Heart right ventricle (tissue), 16 donors: ENCODE measurements at regions not wholly inside any gene's neighbourhood (a gene's known extent, or its start where the extent isn't known, plus 50 kb on each side); places are given as distances from the start of the nearest gene placed in this dataset.

Experiments used
- ATAC-seq, 8 donors: fragments of 200-7000 bp; cut with Tn5 transposase; one replicate each; pipeline ENCODE4 v1.9.1; 2020; ENCODE audit warnings: mild to moderate bottlenecking in 8 of 8, moderate library complexity in 8 of 8, moderate number of reproducible peaks in 1 of 8
- DNase-seq, 2 donors: peaks; one replicate each; pipeline ENCODE4 v3.0.0-alpha.2; 2020
- H3K27ac ChIP-seq, 10 donors: fragments of 200-600 bp; sonication (generic) in 2 of 10; one replicate each; pipeline versions ENCODE4 v1.5.0 to v1.8.0; 2020 to 2022; ENCODE audit warnings: mild to moderate bottlenecking in 3 of 10
- H3K27me3 ChIP-seq, 7 donors: fragments of 200-600 bp; one replicate each; pipeline ENCODE4 v1.8.0; 2021 to 2022; ENCODE audit warnings: mild to moderate bottlenecking in 2 of 7
- H3K36me3 ChIP-seq, 9 donors: fragments of 200-600 bp; sonication (generic) in 1 of 9; one replicate each; pipeline versions ENCODE4 v1.5.0 to v1.8.0; 2020 to 2022; ENCODE audit warnings: mild to moderate bottlenecking in 2 of 9
- H3K4me1 ChIP-seq, 9 donors: fragments of 200-600 bp; sonication (generic) in 1 of 9; one replicate each; pipeline versions ENCODE4 v1.5.0 to v1.8.0; 2020 to 2022; ENCODE audit warnings: mild to moderate bottlenecking in 4 of 9
- H3K4me3 ChIP-seq, 10 donors: fragments of 200-600 bp; sonication (generic) in 2 of 10; one replicate each; pipeline versions ENCODE4 v1.5.0 to v1.8.0; 2020 to 2022; ENCODE audit warnings: mild to moderate bottlenecking in 7 of 10, moderate library complexity in 2 of 10
- H3K9me3 ChIP-seq, 11 donors: fragments of 200-600 bp in 10 of 11; sonication (generic) in 2 of 11; one replicate each; pipeline versions ENCODE4 v1.5.0 to v1.8.0; 2013 to 2022; ENCODE audit warnings: mild to moderate bottlenecking in 2 of 11, control low read depth in 1 of 11, moderate library complexity in 1 of 11
- CTCF ChIP-seq, 9 donors: fragments of 200-600 bp; sonication (generic) in 2 of 9; IDR thresholded peaks; one replicate each; pipeline versions ENCODE4 v1.5.0 to v1.8.0; 2021 to 2022; ENCODE audit warnings: antibody characterized with exemption in 9 of 9, mild to moderate bottlenecking in 5 of 9, moderate library complexity in 1 of 9
- WGBS, 2 donors: extraction: QIAGEN DNeasy Blood & Tissue Kit; methylation state at CpG; one replicate each; pipeline ENCODE4 v1.1.7; 2013; ENCODE audit warnings: inconsistent platforms in 1 of 2; 5-methylcytosine and 5-hydroxymethylcytosine counted together
- intact Hi-C, 10 donors: fragments of 100-400 bp; cut with DNase I; formaldehyde crosslinking; loops; one replicate each; pipeline versions ENCODE4 v1.11.1 to v1.14.2; 2022
- donor health status: Arrhythmogenic right ventricular cardiomyopathy.
- donor health status: ischemic (EF 13 %, LVEDD 7.1; RV severe dilation, severe dysfunction).
- donor health status: healthy with polysubstance abuse.
- donor health status: DM: no; HTN: yes; CAD: no.
- donor health status: DM: no; HTN: no; CAD: no.
- donor health status: ischemic (EF 25% LVEDD 6.9; RV normal size, moderate dysfunction).
- donor health status: ischemic (EF 25% LVEDD 5.7; RV mildly dilated, moderate dysfunction).
- donor health status: healthy.
- donor health status: DM: yes; HTN: yes; CAD: no.
- donor health status: Ischemic cardiomyopathy.
- donor health status: ischemic (EF 35%, LVEDD 5.7; RV mildly dilated, moderate dysfunction).
- donor health status: nonischemic (EF 11% LVEDD 7.7; RV severe dilation, severe dysfunction).
- donor health status: DM: yes; HTN: yes; CAD: no.
- donor health status: PGD.
- donor health status: ischemic (EF 29% LVEDD 5.4; RV normal size, mild dysfunction).
- donor health status: nonischemic (EF 23%, LVEDD 6.1; RV moderate dilation, normal function).

DNA sequence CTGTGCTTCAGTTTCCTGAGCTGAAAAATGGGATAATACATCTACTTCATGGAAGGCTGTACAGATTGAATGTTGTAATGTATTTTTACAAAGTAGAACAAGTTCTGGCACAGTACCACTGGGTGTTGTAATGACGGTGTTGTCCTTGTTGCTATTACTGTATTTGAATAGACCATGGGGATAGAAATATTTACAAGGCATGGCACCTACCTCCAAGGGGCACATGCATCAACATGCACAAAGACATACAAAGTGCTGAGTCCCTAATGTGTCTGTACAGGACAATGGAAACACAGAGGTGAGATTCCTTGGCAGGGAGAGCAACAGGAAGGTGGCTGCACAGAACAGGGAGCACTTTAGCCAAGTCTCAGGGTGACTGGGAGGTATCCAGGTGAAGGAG, 930.6 kb upstream of the TMEM132C start:
- intact Hi-C loops, result no loop called here

DNA sequence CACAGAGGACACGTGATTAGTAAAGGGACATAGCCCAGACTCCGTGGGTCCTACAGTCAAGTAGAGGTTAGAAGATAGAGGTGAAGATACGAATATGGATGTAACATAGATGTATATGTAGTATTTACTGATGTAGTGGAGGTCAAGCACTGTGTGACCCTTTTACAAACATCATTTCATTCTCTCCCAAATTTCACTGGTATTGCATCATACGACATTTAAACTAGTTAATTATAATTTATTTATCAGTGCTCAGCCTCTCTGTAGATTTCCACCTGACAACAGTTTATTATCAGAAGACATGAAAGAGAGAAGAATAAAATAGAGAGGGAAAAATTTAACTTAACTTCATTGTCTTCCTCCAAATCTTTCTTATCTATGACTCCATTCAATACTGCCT, 927.9 kb upstream of the TMEM132C start:
- 67 to 72% methylated on average over 4 of the region's 4 CpGs for WGBS, 2 donors
- Histone ChIP-seq H3K4me1 (no peaks in the 10 kb centered on the region), H3K36me3 (no peaks in the 10 kb centered on the region), H3K27ac (no peak overlapping the region), H3K27me3 (peaks cover 0 to 7% (median 0%) of the 10 kb centered on the region in 7 donors), H3K9me3 (peaks cover 0 to 4% (median 0%) of the 10 kb centered on the region in 11 donors), H3K4me3 (no peak overlapping the region)
- DNase-seq (no peak), ATAC-seq (no peak)
- no peak for TF ChIP-seq CTCF (IDR thresholded peaks at IDR 0.05)
- intact Hi-C loops, result no loop called here

More for the DNA sequence above, 930.6 kb upstream of the TMEM132C start:
- peaks cover 0 to 6% (median 0%) of the 10 kb centered on the region in 7 donors for H3K27me3 ChIP-seq
- DNase-seq (no peak), ATAC-seq (no peak)
- H3K9me3 ChIP-seq, result peaks cover 0 to 4% (median 0%) of the 10 kb centered on the region in 11 donors
- H3K4me3 ChIP-seq, result no peak overlapping the region
- TF ChIP-seq CTCF (IDR thresholded peaks at IDR 0.05), result no peak
- no peaks in the 10 kb centered on the region for H3K4me1 ChIP-seq
- no peaks in the 10 kb centered on the region for H3K36me3 ChIP-seq
- no peak overlapping the region for H3K27ac ChIP-seq
- 80 to 82% methylated on average over 1 of the region's 1 CpG for WGBS, 2 donors

GRCh38 chr12:127340381-127340780, 926.6 kb upstream of the TMEM132C start:
- intact Hi-C loops, result no loop called here
- WGBS, 2 donors, result 82% methylated on average over 6 of the region's 6 CpGs
- peaks cover 0 to 12% (median 0%) of the 10 kb centered on the region in 7 donors for H3K27me3 ChIP-seq
- DNase-seq (no peak), ATAC-seq (no peak)
- no peak for TF ChIP-seq CTCF (IDR thresholded peaks at IDR 0.05)
- peaks cover 0 to 2% (median 0%) of the 10 kb centered on the region in 11 donors for H3K9me3 ChIP-seq
- no peaks in the 10 kb centered on the region for H3K4me1 ChIP-seq
- H3K27ac ChIP-seq, result no peak overlapping the region
- no peak overlapping the region for H3K4me3 ChIP-seq
- no peaks in the 10 kb centered on the region for H3K36me3 ChIP-seq

DNA sequence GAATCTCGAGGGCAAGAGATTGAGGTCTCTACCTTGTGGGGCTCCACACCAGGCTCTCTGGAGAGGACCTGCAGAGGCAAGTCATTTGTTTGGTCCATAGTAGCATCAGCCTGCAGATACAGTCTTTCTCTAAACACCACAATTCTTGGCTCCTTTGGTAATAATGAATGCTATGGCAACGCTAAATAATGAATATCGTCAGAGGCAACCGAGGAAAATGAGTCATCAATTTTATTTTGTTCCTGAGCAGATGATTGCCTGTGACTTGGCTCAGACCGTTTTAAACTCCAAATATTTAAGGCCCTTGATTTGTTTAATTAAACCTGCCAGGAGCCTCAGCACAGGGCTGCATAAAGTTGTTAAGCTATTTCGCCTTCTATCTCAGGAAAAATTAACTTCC, 924.1 kb upstream of the TMEM132C start:
- no peak overlapping the region for H3K27ac ChIP-seq
- ATAC-seq, result no peak

More for the DNA sequence above, 924.1 kb upstream of the TMEM132C start:
- DNase-seq, result no peak
- H3K4me1 ChIP-seq, result no peaks in the 10 kb centered on the region
- no peaks in the 10 kb centered on the region for H3K36me3 ChIP-seq
- H3K4me3 ChIP-seq, result no peak overlapping the region
- no peak for TF ChIP-seq CTCF (IDR thresholded peaks at IDR 0.05)
- H3K27me3 ChIP-seq, result peaks cover 0 to 13% (median 0%) of the 10 kb centered on the region in 7 donors
- 64 to 75% methylated on average over 6 of the region's 6 CpGs for WGBS, 2 donors
- H3K9me3 ChIP-seq, result peaks cover 0 to 7% (median 0%) of the 10 kb centered on the region in 11 donors
- intact Hi-C loops, result no loop called here
